ENCODE measurements at regions not wholly inside any gene's neighbourhood (a gene's known extent, or its start where the extent isn't known, plus 50 kb on each side); places are given as distances from the start of the nearest gene placed in this dataset.

GRCh38 chr4:138904793-138905192, 110.8 kb upstream of the NOCT start:
- TF ChIP-seq, protein P1, sequence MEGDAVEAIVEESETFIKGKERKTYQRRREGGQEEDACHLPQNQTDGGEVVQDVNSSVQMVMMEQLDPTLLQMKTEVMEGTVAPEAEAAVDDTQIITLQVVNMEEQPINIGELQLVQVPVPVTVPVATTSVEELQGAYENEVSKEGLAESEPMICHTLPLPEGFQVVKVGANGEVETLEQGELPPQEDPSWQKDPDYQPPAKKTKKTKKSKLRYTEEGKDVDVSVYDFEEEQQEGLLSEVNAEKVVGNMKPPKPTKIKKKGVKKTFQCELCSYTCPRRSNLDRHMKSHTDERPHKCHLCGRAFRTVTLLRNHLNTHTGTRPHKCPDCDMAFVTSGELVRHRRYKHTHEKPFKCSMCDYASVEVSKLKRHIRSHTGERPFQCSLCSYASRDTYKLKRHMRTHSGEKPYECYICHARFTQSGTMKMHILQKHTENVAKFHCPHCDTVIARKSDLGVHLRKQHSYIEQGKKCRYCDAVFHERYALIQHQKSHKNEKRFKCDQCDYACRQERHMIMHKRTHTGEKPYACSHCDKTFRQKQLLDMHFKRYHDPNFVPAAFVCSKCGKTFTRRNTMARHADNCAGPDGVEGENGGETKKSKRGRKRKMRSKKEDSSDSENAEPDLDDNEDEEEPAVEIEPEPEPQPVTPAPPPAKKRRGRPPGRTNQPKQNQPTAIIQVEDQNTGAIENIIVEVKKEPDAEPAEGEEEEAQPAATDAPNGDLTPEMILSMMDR (IDR thresholded peaks at IDR 0.05), result no peak
- TF ChIP-seq POLR2A (IDR thresholded peaks at IDR 0.05) (no peak), POLR2AphosphoS5 (IDR thresholded peaks at IDR 0.05) (no peak)
